ENCODE measurements at regions not wholly inside any gene's neighbourhood (a gene's known extent, or its start where the extent isn't known, plus 50 kb on each side); places are given as distances from the start of the nearest gene placed in this dataset.
"Not testable (repeated sequence)": the region's sequence is repeated elsewhere in the genome, so short reads cannot be mapped to it uniquely, and the experiment has no call there.

DNA sequence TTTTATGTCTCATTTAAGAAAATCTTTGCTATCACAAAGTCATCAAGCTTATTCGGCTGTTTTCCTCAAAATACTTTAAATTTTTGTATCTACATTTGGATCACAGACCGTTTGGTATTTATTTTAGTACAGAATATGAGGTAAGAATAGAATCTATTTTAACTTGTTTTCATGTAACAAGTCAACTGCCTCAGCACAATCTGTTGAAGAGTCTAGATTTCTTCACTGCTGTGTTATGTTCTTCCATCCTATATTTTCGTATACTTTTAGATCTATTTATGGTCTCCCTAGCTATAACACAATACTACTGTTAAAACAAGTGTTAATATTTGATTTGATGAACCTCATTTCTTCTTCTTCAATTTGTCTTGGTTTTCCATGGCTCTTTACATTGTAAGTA, 61.6 kb upstream of the SGCG start:
- POLR2A ChIA-PET = no interaction called here
- RAD21 ChIA-PET (ENCODE audit: low non-redundant PET in 1 of 2, low total read pairs in 2 of 2, uncharacterized antibody in 2 of 2, unreplicated experiment in 2 of 2) = no interaction called here
- Histone ChIP-seq H3K4me3 (replicated peaks in 1 of 2; ENCODE audit: low read depth in 1 of 2, low read length in 2 of 2) (no peak overlapping the region), H3K36me3 (ENCODE audit: control insufficient read depth in 1 of 2, insufficient read depth in 2 of 2, low read length in 2 of 2) (no peaks in the 10 kb centered on the region), H3K4me2 (ENCODE audit: low read length) (no peak overlapping the region), H3K9me3 (ENCODE audit: control insufficient read depth in 1 of 2, insufficient read depth in 1 of 2, low read depth in 1 of 2, low read length in 2 of 2) (no peaks in the 10 kb centered on the region), H3K9ac (ENCODE audit: low read length) (no peak overlapping the region), H3K4me1 (ENCODE audit: control insufficient read depth in 1 of 2, insufficient read depth in 2 of 2, low read length in 2 of 2) (no peaks in the 10 kb centered on the region), H4K20me1 (ENCODE audit: insufficient read depth) (no peaks in the 10 kb centered on the region), H3K9me2 (ENCODE audit: insufficient read depth) (no peaks in the 10 kb centered on the region), H3K27ac (ENCODE audit: low read depth, low read length) (no peak overlapping the region), H3K79me2 (ENCODE audit: insufficient read depth, low read length) (no peaks in the 10 kb centered on the region), H2AFZ (ENCODE audit: low read depth, low read length, poor library complexity, severe bottlenecking) (no peak overlapping the region), H3K27me3 (ENCODE audit: insufficient read depth, low read length) (no peaks in the 10 kb centered on the region)
- BruUV-seq (replicated peaks) = no TSS peak
- no peak for ATAC-seq
- TF ChIP-seq EZH2phosphoT487 (IDR thresholded peaks at IDR 0.05; ENCODE audit: borderline replicate concordance) (no peak), ZFX (IDR thresholded peaks at IDR 0.05) (no peak), POLR2AphosphoS5 (IDR thresholded peaks at IDR 0.05; ENCODE audit: low read depth, low read length) (no peak), SRF (IDR thresholded peaks at IDR 0.05; ENCODE audit: low read depth) (no peak), SP1 (IDR thresholded peaks at IDR 0.05; ENCODE audit: low read depth) (no peak)
- TF ChIP-seq, protein P1, sequence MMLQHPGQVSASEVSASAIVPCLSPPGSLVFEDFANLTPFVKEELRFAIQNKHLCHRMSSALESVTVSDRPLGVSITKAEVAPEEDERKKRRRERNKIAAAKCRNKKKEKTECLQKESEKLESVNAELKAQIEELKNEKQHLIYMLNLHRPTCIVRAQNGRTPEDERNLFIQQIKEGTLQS (IDR thresholded peaks at IDR 0.05) = no peak
- TF ChIP-seq, protein P2, sequence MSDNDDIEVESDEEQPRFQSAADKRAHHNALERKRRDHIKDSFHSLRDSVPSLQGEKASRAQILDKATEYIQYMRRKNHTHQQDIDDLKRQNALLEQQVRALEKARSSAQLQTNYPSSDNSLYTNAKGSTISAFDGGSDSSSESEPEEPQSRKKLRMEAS (IDR thresholded peaks at IDR 0.05) = no peak
- CTCF ChIA-PET = no interaction called here
- intact Hi-C loops (cut with micrococcal nuclease) = no loop called here
- DNase-seq (ENCODE audit: low read depth, low spot score) = no peak

GRCh38 chr13:23127540-23127939, 53.2 kb upstream of the SGCG start:
- RAD21 ChIA-PET (ENCODE audit: low non-redundant PET in 1 of 2, low total read pairs in 2 of 2, uncharacterized antibody in 2 of 2, unreplicated experiment in 2 of 2); intact Hi-C loops (cut with micrococcal nuclease); ATAC-seq; H3K9ac ChIP-seq (ENCODE audit: low read length); H2AFZ ChIP-seq (ENCODE audit: low read depth, low read length, poor library complexity, severe bottlenecking); BruUV-seq (replicated peaks); CTCF ChIA-PET; H3K27me3 ChIP-seq (ENCODE audit: insufficient read depth, low read length); H3K9me3 ChIP-seq (ENCODE audit: control insufficient read depth in 1 of 2, insufficient read depth in 1 of 2, low read depth in 1 of 2, low read length in 2 of 2); H3K79me2 ChIP-seq (ENCODE audit: insufficient read depth, low read length); POLR2A ChIA-PET; H3K4me3 ChIP-seq (replicated peaks in 1 of 2; ENCODE audit: low read depth in 1 of 2, low read length in 2 of 2); H3K4me1 ChIP-seq (ENCODE audit: control insufficient read depth in 1 of 2, insufficient read depth in 2 of 2, low read length in 2 of 2); H3K4me2 ChIP-seq (ENCODE audit: low read length); H4K20me1 ChIP-seq (ENCODE audit: insufficient read depth); DNase-seq (ENCODE audit: low read depth, low spot score); H3K36me3 ChIP-seq (ENCODE audit: control insufficient read depth in 1 of 2, insufficient read depth in 2 of 2, low read length in 2 of 2); H3K27ac ChIP-seq (ENCODE audit: low read depth, low read length); H3K9me2 ChIP-seq (ENCODE audit: insufficient read depth): not testable (repeated sequence)

All from HCT116 (cell line).